Cardiac muscle cell (in vitro differentiated cells and primary cell): ENCODE measurements at regions not wholly inside any gene's neighbourhood (a gene's known extent, or its start where the extent isn't known, plus 50 kb on each side); places are given as distances from the start of the nearest gene placed in this dataset.

Experiments
- DNase-seq, 2 donors: peaks; one replicate each; pipeline versions ENCODE4 v3.0.0 to v3.0.0-alpha.2; 2010 to 2017; ENCODE audit warnings: low read depth in 1 of 2, low spot score in 1 of 2
- H3K27ac ChIP-seq: fragments of 200-600 bp; sonication (generic); 2 replicates; pipeline ENCODE4 v1.5.1; 2016
- H3K27me3 ChIP-seq: fragments of 200-600 bp; sonication (generic); 2 replicates; pipeline ENCODE4 v1.6.0; 2016; ENCODE audit warnings: control low read depth
- H3K36me3 ChIP-seq: fragments of 200-600 bp; sonication (generic); 2 replicates; pipeline ENCODE4 v1.5.1; 2016; ENCODE audit warnings: control low read depth
- H3K4me1 ChIP-seq: fragments of 200-600 bp; sonication (generic); 2 replicates; pipeline ENCODE4 v1.8.1; 2017; ENCODE audit warnings: low read depth, mild to moderate bottlenecking, mixed run types
- H3K4me3 ChIP-seq: fragments of 200-600 bp; sonication (generic); 2 replicates; pipeline ENCODE4 v1.5.1; 2016; ENCODE audit warnings: mild to moderate bottlenecking
- H3K9me3 ChIP-seq: fragments of 200-600 bp; sonication (generic); 2 replicates; pipeline ENCODE4 v1.5.1; 2017; ENCODE audit warnings: low read depth, mild to moderate bottlenecking, control low read depth
- TF ChIP-seq, protein P1 (sequence below): IDR thresholded peaks from 2 replicates; pipeline ENCODE4 v1.5.1; 2012; ENCODE audit warnings: low read depth, mild to moderate bottlenecking, low read length

DNA sequence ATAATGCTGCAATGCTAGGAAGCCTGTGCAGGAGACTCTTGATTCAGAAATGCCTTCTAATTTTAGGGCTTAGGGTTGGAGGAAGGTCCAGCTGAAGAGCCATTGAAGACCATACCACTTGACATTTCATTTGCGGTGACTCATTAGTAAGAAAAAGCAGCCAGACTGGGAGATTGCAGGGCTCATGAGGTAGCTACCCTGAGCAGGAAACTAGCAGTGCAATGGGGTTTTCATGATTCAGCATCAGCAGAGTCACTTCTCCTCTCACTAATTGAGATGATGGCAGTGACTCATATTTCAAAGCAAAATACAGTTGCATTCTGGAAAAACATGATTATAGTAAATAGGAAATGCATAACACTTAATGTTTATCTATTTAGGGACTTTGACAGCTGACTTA, 434.1 kb downstream of the DNAJB9 start:
- TF ChIP-seq, protein P1, sequence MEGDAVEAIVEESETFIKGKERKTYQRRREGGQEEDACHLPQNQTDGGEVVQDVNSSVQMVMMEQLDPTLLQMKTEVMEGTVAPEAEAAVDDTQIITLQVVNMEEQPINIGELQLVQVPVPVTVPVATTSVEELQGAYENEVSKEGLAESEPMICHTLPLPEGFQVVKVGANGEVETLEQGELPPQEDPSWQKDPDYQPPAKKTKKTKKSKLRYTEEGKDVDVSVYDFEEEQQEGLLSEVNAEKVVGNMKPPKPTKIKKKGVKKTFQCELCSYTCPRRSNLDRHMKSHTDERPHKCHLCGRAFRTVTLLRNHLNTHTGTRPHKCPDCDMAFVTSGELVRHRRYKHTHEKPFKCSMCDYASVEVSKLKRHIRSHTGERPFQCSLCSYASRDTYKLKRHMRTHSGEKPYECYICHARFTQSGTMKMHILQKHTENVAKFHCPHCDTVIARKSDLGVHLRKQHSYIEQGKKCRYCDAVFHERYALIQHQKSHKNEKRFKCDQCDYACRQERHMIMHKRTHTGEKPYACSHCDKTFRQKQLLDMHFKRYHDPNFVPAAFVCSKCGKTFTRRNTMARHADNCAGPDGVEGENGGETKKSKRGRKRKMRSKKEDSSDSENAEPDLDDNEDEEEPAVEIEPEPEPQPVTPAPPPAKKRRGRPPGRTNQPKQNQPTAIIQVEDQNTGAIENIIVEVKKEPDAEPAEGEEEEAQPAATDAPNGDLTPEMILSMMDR, result no peak
- Histone ChIP-seq H3K9me3 (no peaks in the 10 kb centered on the region), H3K27me3 (no peaks in the 10 kb centered on the region), H3K27ac (no peak overlapping the region), H3K4me3 (no peak overlapping the region), H3K36me3 (no peaks in the 10 kb centered on the region), H3K4me1 (no peaks in the 10 kb centered on the region)
- peak in 1 of 2 donors; percentile 13 for DNase-seq

GRCh38 chr7:109009636-109010035, 440.0 kb downstream of the DNAJB9 start:
- TF ChIP-seq, protein P1, result no peak

GRCh38 chr7:109020251-109020650, 450.6 kb downstream of the DNAJB9 start:
- no peaks in the 10 kb centered on the region for H3K27me3 ChIP-seq
- no peak overlapping the region for H3K27ac ChIP-seq
- H3K4me3 ChIP-seq, result no peak overlapping the region
- TF ChIP-seq, protein P1, result no peak
- H3K4me1 ChIP-seq, result no peaks in the 10 kb centered on the region
- H3K36me3 ChIP-seq, result no peaks in the 10 kb centered on the region
- no peak for DNase-seq
- no peaks in the 10 kb centered on the region for H3K9me3 ChIP-seq

More at GRCh38 chr7:109009636-109010035, 440.0 kb downstream of the DNAJB9 start:
- no peaks in the 10 kb centered on the region for H3K27me3 ChIP-seq
- H3K4me3 ChIP-seq, result no peak overlapping the region
- H3K27ac ChIP-seq, result no peak overlapping the region
- no peak for DNase-seq
- no peaks in the 10 kb centered on the region for H3K4me1 ChIP-seq
- H3K9me3 ChIP-seq, result no peaks in the 10 kb centered on the region
- H3K36me3 ChIP-seq, result no peaks in the 10 kb centered on the region

DNA sequence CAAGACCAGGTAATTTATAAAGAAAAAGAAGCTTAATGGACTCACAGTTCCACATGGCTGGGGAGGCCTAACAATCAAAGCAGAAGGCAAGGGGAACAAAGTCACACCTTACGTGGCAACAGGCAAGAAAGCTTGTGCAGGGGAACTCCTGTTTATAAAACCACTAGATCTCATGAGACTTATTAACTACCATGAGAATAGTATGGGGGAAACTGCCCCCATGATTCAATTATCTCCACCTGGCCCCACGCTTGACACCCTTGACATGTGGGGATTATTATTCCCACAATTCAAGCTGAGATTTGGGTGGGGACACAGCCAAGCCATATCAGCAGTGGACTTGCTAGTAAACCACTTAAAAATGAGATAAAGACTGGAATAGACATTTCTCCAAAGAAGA, 451.7 kb downstream of the DNAJB9 start:
- Histone ChIP-seq H3K4me3 (no peak overlapping the region), H3K27me3 (no peaks in the 10 kb centered on the region), H3K4me1 (no peaks in the 10 kb centered on the region), H3K9me3 (no peaks in the 10 kb centered on the region), H3K27ac (no peak overlapping the region), H3K36me3 (no peaks in the 10 kb centered on the region)
- TF ChIP-seq, protein P1, result no peak
- no peak for DNase-seq

DNA sequence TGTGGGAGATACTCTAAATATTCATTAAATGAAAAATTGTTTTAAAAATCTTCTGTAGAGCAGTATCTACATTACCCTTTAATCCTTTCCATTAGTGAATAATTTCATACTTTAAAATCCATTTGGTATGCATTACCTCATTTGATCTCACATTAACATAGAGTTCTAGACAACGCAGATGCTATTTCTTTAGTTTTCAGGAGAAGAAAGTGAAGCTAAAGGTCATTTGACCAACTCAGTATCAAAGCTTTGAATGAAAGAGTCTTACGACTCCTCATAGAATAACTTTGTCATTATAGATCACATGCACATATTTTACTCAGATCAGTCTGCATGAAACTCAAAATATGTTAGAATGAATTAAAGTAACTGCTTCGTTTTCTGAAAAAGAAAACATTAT, 460.2 kb downstream of the DNAJB9 start:
- TF ChIP-seq, protein P1, result no peak
- Histone ChIP-seq H3K9me3 (no peaks in the 10 kb centered on the region), H3K27me3 (no peaks in the 10 kb centered on the region), H3K36me3 (no peaks in the 10 kb centered on the region), H3K4me3 (no peak overlapping the region), H3K27ac (no peak overlapping the region), H3K4me1 (no peaks in the 10 kb centered on the region)
- DNase-seq, result no peak

GRCh38 chr7:109044691-109045090, 475.0 kb downstream of the DNAJB9 start:
- no peak for DNase-seq
- Histone ChIP-seq H3K4me3 (no peak overlapping the region), H3K36me3 (no peaks in the 10 kb centered on the region), H3K27me3 (no peaks in the 10 kb centered on the region), H3K4me1 (no peaks in the 10 kb centered on the region), H3K9me3 (no peaks in the 10 kb centered on the region), H3K27ac (no peak overlapping the region)
- TF ChIP-seq, protein P1, result no peak
